CD14-positive monocyte (primary cell): ENCODE measurements at regions not wholly inside any gene's neighbourhood (a gene's known extent, or its start where the extent isn't known, plus 50 kb on each side); places are given as distances from the start of the nearest gene placed in this dataset.

Source experiments
- DNase-seq, 3 donors: peaks; one replicate each; pipeline ENCODE4 v3.0.0-alpha.2; 2011 to 2022
- H2AFZ ChIP-seq: 2 replicates; pipeline ENCODE4 v1.6.0; 2012; ENCODE audit warnings: mild to moderate bottlenecking, low read depth, low read length, inconsistent platforms; ENCODE audit not compliant: insufficient read depth, poor library complexity, severe bottlenecking
- H3K27ac ChIP-seq, 2 donors: 1 replicate in 1 of 2; 2 replicates in 1 of 2; pipeline ENCODE4 v1.5.1; 2012 to 2013; ENCODE audit warnings: low read length in 2 of 2, control low read depth in 1 of 2, inconsistent platforms in 1 of 2, low read depth in 1 of 2, mild to moderate bottlenecking in 1 of 2
- H3K27me3 ChIP-seq, 2 donors: one replicate each; pipeline versions ENCODE4 v1.6.0 to v1.6.1; 2011 to 2013; ENCODE audit warnings: low read length in 2 of 2; ENCODE audit not compliant: control insufficient read depth in 2 of 2, insufficient read depth in 2 of 2
- H3K36me3 ChIP-seq, 2 donors: replicated peaks in 1 of 2; 1 replicate in 1 of 2; 2 replicates in 1 of 2; pipeline versions ENCODE4 v1.5.1 to v1.6.1; 2012 to 2013; ENCODE audit warnings: low read length in 2 of 2, control low read depth in 1 of 2, inconsistent platforms in 1 of 2, mild to moderate bottlenecking in 1 of 2; ENCODE audit not compliant: insufficient read depth in 2 of 2, control insufficient read depth in 1 of 2
- H3K4me1 ChIP-seq, 2 donors: 1 replicate in 1 of 2; 2 replicates in 1 of 2; pipeline versions ENCODE4 v1.5.1 to v1.6.1; 2012 to 2013; ENCODE audit warnings: low read length in 2 of 2, control low read depth in 1 of 2, inconsistent platforms in 1 of 2, mild to moderate bottlenecking in 1 of 2, moderate library complexity in 1 of 2; ENCODE audit not compliant: insufficient read depth in 2 of 2, control insufficient read depth in 1 of 2
- H3K4me2 ChIP-seq: replicated peaks from 2 replicates; pipeline ENCODE3; 2012; ENCODE audit warnings: low read length, moderate library complexity, mild to moderate bottlenecking; ENCODE audit not compliant: poor library complexity, severe bottlenecking; ENCODE audit errors: extremely low read depth
- H3K4me3 ChIP-seq, 3 experiments: fragments of 200-600 bp in 1 of 3; sonication (generic) in 1 of 3; replicated peaks in 1 of 3; 1 replicate in 2 of 3; 2 replicates in 1 of 3; pipeline ENCODE4 v1.5.1; 2011 to 2013; ENCODE audit warnings: low read length in 3 of 3, mild to moderate bottlenecking in 3 of 3, control low read depth in 2 of 3, low read depth in 2 of 3, inconsistent platforms in 1 of 3, moderate library complexity in 1 of 3
- H3K79me2 ChIP-seq: 2 replicates; pipeline ENCODE4 v1.6.0; 2012; ENCODE audit warnings: mild to moderate bottlenecking, control low read depth, inconsistent platforms, low read length, moderate library complexity; ENCODE audit not compliant: insufficient read depth
- H3K9ac ChIP-seq: 2 replicates; pipeline ENCODE4 v1.6.0; 2017; ENCODE audit warnings: low read length, mild to moderate bottlenecking; ENCODE audit not compliant: insufficient read depth, poor library complexity, severe bottlenecking
- H3K9me3 ChIP-seq, 2 donors: replicated peaks in 1 of 2; 1 replicate in 1 of 2; 2 replicates in 1 of 2; pipeline versions ENCODE4 v1.5.1 to v1.6.1; 2012 to 2013; ENCODE audit warnings: low read length in 2 of 2, control low read depth in 1 of 2; ENCODE audit not compliant: control insufficient read depth in 1 of 2, insufficient read depth in 1 of 2
- H4K20me1 ChIP-seq: 2 replicates; pipeline ENCODE4 v1.6.0; 2012; ENCODE audit warnings: mild to moderate bottlenecking, low read length, control low read depth, moderate library complexity; ENCODE audit not compliant: insufficient read depth
- H3K27ac Mint-ChIP-seq, 7 donors: one replicate each; pipeline ENCODE4 v1.8.0; 2020; ENCODE audit warnings: mild to moderate bottlenecking in 7 of 7, mixed read lengths in 7 of 7, moderate library complexity in 6 of 7, inconsistent platforms in 2 of 7
- H3K27me3 Mint-ChIP-seq, 3 donors: one replicate each; pipeline ENCODE4 v1.8.0; 2021 to 2022; ENCODE audit warnings: low read depth in 3 of 3, mild to moderate bottlenecking in 3 of 3, mixed read lengths in 3 of 3, moderate library complexity in 3 of 3, inconsistent platforms in 1 of 3
- H3K36me3 Mint-ChIP-seq, 2 donors: one replicate each; pipeline ENCODE4 v1.8.0; 2020; ENCODE audit warnings: mixed read lengths in 2 of 2, inconsistent platforms in 1 of 2, mild to moderate bottlenecking in 1 of 2
- H3K4me1 Mint-ChIP-seq: one replicate; pipeline ENCODE4 v1.8.0; 2020; ENCODE audit warnings: mild to moderate bottlenecking, mixed read lengths
- H3K4me3 Mint-ChIP-seq, 2 donors: one replicate each; pipeline ENCODE4 v1.8.0; 2020; ENCODE audit warnings: mild to moderate bottlenecking in 2 of 2, mixed read lengths in 2 of 2, moderate library complexity in 1 of 2
- H3K9me3 Mint-ChIP-seq, 7 donors: one replicate each; pipeline ENCODE4 v1.8.0; 2020 to 2022; ENCODE audit warnings: mixed read lengths in 7 of 7, mild to moderate bottlenecking in 6 of 7, moderate library complexity in 6 of 7, inconsistent platforms in 2 of 7
- CTCF ChIP-seq: fragments of 200-600 bp; IDR thresholded peaks from one replicate; pipeline ENCODE4 v1.8.0; 2022; ENCODE audit warnings: antibody characterized with exemption, mild to moderate bottlenecking
- WGBS: methylation state at CpG from one replicate; pipeline ENCODE4 v1.1.5; 2013; ENCODE audit warnings: missing lambda C conversion rate; ENCODE audit not compliant: insufficient coverage; 5-methylcytosine and 5-hydroxymethylcytosine counted together
- intact Hi-C, 2 donors: fragments of 100-400 bp; cut with micrococcal nuclease; formaldehyde crosslinking; loops; one replicate each; pipeline versions ENCODE4 v1.15.0 to v1.15.1; 2023

GRCh38 chr2:120963997-120964705 lies 228.5 kb downstream of the GLI2 start:
- Histone ChIP-seq H3K9ac (no peak overlapping the region), H4K20me1 (no peaks in the 10 kb centered on the region), H3K9me3 (no peaks in the 10 kb centered on the region), H3K4me1 (no peaks in the 10 kb centered on the region), H3K27ac (no peak overlapping the region), H3K79me2 (no peaks in the 10 kb centered on the region), H3K4me2 (no peak overlapping the region), H3K27me3 (no peaks in the 10 kb centered on the region), H3K4me3 (no peak overlapping the region), H2AFZ (no peak overlapping the region), H3K36me3 (no peaks in the 10 kb centered on the region)
- Mint-ChIP-seq H3K9me3 (peaks cover 0 to 2% (median 0%) of the 10 kb centered on the region in 7 donors), H3K4me1 (no peaks in the 10 kb centered on the region), H3K27ac (no peak overlapping the region), H3K36me3 (no peaks in the 10 kb centered on the region), H3K4me3 (no peak overlapping the region), H3K27me3 (peaks cover 4 to 7% (median 6%) of the 10 kb centered on the region in 3 donors)
- no peak for DNase-seq
- no peak for TF ChIP-seq CTCF
- intact Hi-C loops: no loop called here
- WGBS: 89% methylated on average over 11 of the region's 12 CpGs

- Histone ChIP-seq H4K20me1 (no peaks in the 10 kb centered on the region), H2AFZ (no peak overlapping the region)
- H3K4me1 Mint-ChIP-seq: no peaks in the 10 kb centered on the region
These were observed 229.2 kb downstream of the GLI2 start for GRCh38 chr2:120964819-120965218.

More at GRCh38 chr2:120964819-120965218, 229.2 kb downstream of the GLI2 start:
- H3K27me3 ChIP-seq: no peaks in the 10 kb centered on the region
- Mint-ChIP-seq H3K27me3 (peaks cover 0 to 7% (median 4%) of the 10 kb centered on the region in 3 donors), H3K4me3 (no peak overlapping the region), H3K36me3 (no peaks in the 10 kb centered on the region), H3K9me3 (peaks cover 0 to 4% (median 2%) of the 10 kb centered on the region in 7 donors), H3K27ac (no peak overlapping the region)
- 92% methylated on average over 2 of the region's 2 CpGs for WGBS
- no peak overlapping the region for H3K27ac ChIP-seq
- H3K9me3 ChIP-seq: peaks cover 0 to 3% of the 10 kb centered on the region in 2 donors
- TF ChIP-seq CTCF: no peak
- no peak for DNase-seq
- intact Hi-C loops: no loop called here
- no peaks in the 10 kb centered on the region for H3K36me3 ChIP-seq
- H3K4me1 ChIP-seq: no peaks in the 10 kb centered on the region
- H3K4me3 ChIP-seq: no peak overlapping the region
- H3K79me2 ChIP-seq: no peaks in the 10 kb centered on the region
- H3K9ac ChIP-seq: no peak overlapping the region
- H3K4me2 ChIP-seq: no peak overlapping the region
